ENCODE measurements at regions not wholly inside any gene's neighbourhood (a gene's known extent, or its start where the extent isn't known, plus 50 kb on each side); places are given as distances from the start of the nearest gene placed in this dataset.

DNA sequence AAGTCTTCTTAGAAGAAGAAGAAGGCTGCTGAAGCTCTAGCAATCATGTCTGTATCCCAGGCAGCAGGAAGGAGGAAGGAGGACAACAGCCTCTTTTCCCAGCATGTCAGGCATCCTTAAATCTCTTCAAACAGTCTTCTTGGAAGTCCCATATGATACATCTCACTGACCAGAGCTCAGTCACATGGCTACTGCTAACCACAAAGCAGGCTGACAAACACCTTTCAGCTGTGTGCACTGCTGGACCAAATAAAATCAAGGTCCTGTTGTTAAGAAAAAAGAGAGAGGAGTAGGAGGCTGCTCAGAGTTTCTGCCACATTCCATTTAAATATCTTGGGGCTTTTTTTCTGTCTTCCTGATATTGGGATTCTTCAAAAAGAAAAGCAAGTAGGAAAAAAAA, 203.4 kb upstream of the PELI2 start:
- TF ChIP-seq, protein P1, sequence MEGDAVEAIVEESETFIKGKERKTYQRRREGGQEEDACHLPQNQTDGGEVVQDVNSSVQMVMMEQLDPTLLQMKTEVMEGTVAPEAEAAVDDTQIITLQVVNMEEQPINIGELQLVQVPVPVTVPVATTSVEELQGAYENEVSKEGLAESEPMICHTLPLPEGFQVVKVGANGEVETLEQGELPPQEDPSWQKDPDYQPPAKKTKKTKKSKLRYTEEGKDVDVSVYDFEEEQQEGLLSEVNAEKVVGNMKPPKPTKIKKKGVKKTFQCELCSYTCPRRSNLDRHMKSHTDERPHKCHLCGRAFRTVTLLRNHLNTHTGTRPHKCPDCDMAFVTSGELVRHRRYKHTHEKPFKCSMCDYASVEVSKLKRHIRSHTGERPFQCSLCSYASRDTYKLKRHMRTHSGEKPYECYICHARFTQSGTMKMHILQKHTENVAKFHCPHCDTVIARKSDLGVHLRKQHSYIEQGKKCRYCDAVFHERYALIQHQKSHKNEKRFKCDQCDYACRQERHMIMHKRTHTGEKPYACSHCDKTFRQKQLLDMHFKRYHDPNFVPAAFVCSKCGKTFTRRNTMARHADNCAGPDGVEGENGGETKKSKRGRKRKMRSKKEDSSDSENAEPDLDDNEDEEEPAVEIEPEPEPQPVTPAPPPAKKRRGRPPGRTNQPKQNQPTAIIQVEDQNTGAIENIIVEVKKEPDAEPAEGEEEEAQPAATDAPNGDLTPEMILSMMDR (conservative IDR thresholded peaks at IDR 0.05): no peak
- no peak for TF ChIP-seq ZFX (IDR thresholded peaks at IDR 0.05)
